B cell (primary cell): ENCODE measurements at regions not wholly inside any gene's neighbourhood (a gene's known extent, or its start where the extent isn't known, plus 50 kb on each side); places are given as distances from the start of the nearest gene placed in this dataset.

Source experiments
- ATAC-seq: fragments of 200-7000 bp; cut with Tn5 transposase; one replicate; pipeline ENCODE4 v1.10.0; 2021; ENCODE audit warnings: low read depth, mild to moderate bottlenecking, moderate number of reproducible peaks, moderate library complexity
- CTCF ChIA-PET: fragments of 350-600 bp; sonication (Branson Sonifier 250); formaldehyde crosslinking; loops from one replicate; lab custom pipeline; 2021; ENCODE audit warnings: antibody characterized with exemption, inconsistent platforms; lab: Charles Lee
- POLR2A ChIA-PET: fragments of 350-600 bp; sonication (Branson Sonifier 250); formaldehyde crosslinking; loops from one replicate; lab custom pipeline; 2021; ENCODE audit warnings: antibody characterized with exemption; lab: Charles Lee
- DNase-seq: peaks from one replicate; pipeline ENCODE4 v3.0.0; 2013
- H2AFZ ChIP-seq: 2 replicates; pipeline ENCODE4 v1.6.1; 2012; ENCODE audit warnings: mild to moderate bottlenecking, low read depth, low read length; ENCODE audit not compliant: insufficient read depth, poor library complexity, severe bottlenecking
- H3K27ac ChIP-seq, 2 donors: 1 replicate in 1 of 2; 2 replicates in 1 of 2; pipeline ENCODE4 v1.5.1; 2012 to 2013; ENCODE audit warnings: low read length in 2 of 2, mild to moderate bottlenecking in 2 of 2, moderate library complexity in 1 of 2
- H3K27me3 ChIP-seq, 4 experiments: fragments of 200-600 bp in 1 of 4; sonication (generic) in 1 of 4; replicated peaks in 1 of 4; 1 replicate in 2 of 4; 2 replicates in 2 of 4; pipeline versions ENCODE4 v1.6.1 to v1.7.0; 2013 to 2016; ENCODE audit warnings: low read length in 3 of 4, mild to moderate bottlenecking in 2 of 4, mixed read lengths in 1 of 4, moderate library complexity in 1 of 4; ENCODE audit not compliant: insufficient read depth in 4 of 4, control insufficient read depth in 3 of 4; ENCODE audit errors: control extremely low read depth in 1 of 4
- H3K36me3 ChIP-seq, 2 experiments: replicated peaks in 1 of 2; 1 replicate in 1 of 2; 2 replicates in 1 of 2; pipeline versions ENCODE4 v1.6.1 to v1.7.1; 2013; ENCODE audit warnings: low read length in 1 of 2; ENCODE audit not compliant: insufficient read depth in 2 of 2, control insufficient read depth in 1 of 2; ENCODE audit errors: control extremely low read depth in 1 of 2, extremely low read depth in 1 of 2
- H3K4me1 ChIP-seq, 2 donors: fragments of 200-600 bp in 1 of 2; sonication (generic) in 1 of 2; 1 replicate in 1 of 2; 2 replicates in 1 of 2; pipeline versions ENCODE4 v1.5.1 to v1.6.1; 2013 to 2017; ENCODE audit warnings: low read length in 2 of 2; ENCODE audit not compliant: control insufficient read depth in 2 of 2, insufficient read depth in 2 of 2
- H3K4me2 ChIP-seq: replicated peaks from 2 replicates; pipeline ENCODE3; 2012; ENCODE audit warnings: mild to moderate bottlenecking, low read depth, low read length; ENCODE audit not compliant: poor library complexity, severe bottlenecking
- H3K4me3 ChIP-seq, 5 experiments: fragments of 200-600 bp in 1 of 5; sonication (generic) in 1 of 5; 1 replicate in 3 of 5; 2 replicates in 2 of 5; pipeline versions ENCODE4 v1.5.1 to v1.7.0; 2011 to 2016; ENCODE audit warnings: low read length in 4 of 5, mild to moderate bottlenecking in 4 of 5, low read depth in 2 of 5, control low read depth in 1 of 5, moderate library complexity in 1 of 5; ENCODE audit not compliant: insufficient read depth in 1 of 5; ENCODE audit errors: control extremely low read depth in 1 of 5, extremely low read depth in 1 of 5
- H3K79me2 ChIP-seq: fragments of 200-600 bp; sonication (generic); one replicate; pipeline ENCODE4 v1.6.0; 2016; ENCODE audit warnings: low read length; ENCODE audit not compliant: control insufficient read depth, insufficient read depth
- H3K9ac ChIP-seq: fragments of 200-600 bp; sonication (generic); 2 replicates; pipeline ENCODE4 v1.6.1; 2017; ENCODE audit warnings: mild to moderate bottlenecking, low read length, moderate library complexity
- H3K9me3 ChIP-seq, 3 donors: one replicate each; pipeline versions ENCODE4 v1.6.1 to v1.7.1; 2013; ENCODE audit warnings: low read length in 2 of 3; ENCODE audit not compliant: control insufficient read depth in 2 of 3, insufficient read depth in 1 of 3; ENCODE audit errors: control extremely low read depth in 1 of 3
- H4K20me1 ChIP-seq: 2 replicates; pipeline ENCODE4 v1.6.0; 2012; ENCODE audit warnings: mild to moderate bottlenecking, low read length; ENCODE audit not compliant: insufficient read depth, control insufficient read depth, poor library complexity, severe bottlenecking
- H3K27ac Mint-ChIP-seq: one replicate; pipeline ENCODE4 v1.8.0; 2021; ENCODE audit warnings: mixed read lengths
- H3K27me3 Mint-ChIP-seq: one replicate; pipeline ENCODE4 v1.8.0; 2021; ENCODE audit warnings: mixed read lengths
- H3K4me1 Mint-ChIP-seq: one replicate; pipeline ENCODE4 v1.8.0; 2021; ENCODE audit warnings: mixed read lengths
- H3K4me3 Mint-ChIP-seq: one replicate; pipeline ENCODE4 v1.8.0; 2021; ENCODE audit warnings: mixed read lengths
- H3K9me3 Mint-ChIP-seq: one replicate; pipeline ENCODE4 v1.8.0; 2022; ENCODE audit warnings: mixed read lengths; ENCODE audit not compliant: insufficient read depth
- EZH2 ChIP-seq: IDR thresholded peaks from 2 replicates; pipeline ENCODE4 v1.6.1; 2012; ENCODE audit warnings: borderline replicate concordance, low read depth, mild to moderate bottlenecking, moderate library complexity, low read length; ENCODE audit not compliant: insufficient read depth, poor library complexity, severe bottlenecking
- WGBS: methylation state at CpG from one replicate; pipeline ENCODE4 v1.1.5; 2013; ENCODE audit warnings: missing lambda C conversion rate; ENCODE audit not compliant: insufficient coverage; 5-methylcytosine and 5-hydroxymethylcytosine counted together
- intact Hi-C: fragments of 100-400 bp; cut with micrococcal nuclease; formaldehyde crosslinking; loops from one replicate; pipeline ENCODE4 v1.10.0; 2022
- TF ChIP-seq, protein P1 (sequence below): fragments of 200-600 bp; IDR thresholded peaks from one replicate; pipeline ENCODE4 v1.8.0; 2022; ENCODE audit warnings: antibody characterized with exemption, mild to moderate bottlenecking

DNA sequence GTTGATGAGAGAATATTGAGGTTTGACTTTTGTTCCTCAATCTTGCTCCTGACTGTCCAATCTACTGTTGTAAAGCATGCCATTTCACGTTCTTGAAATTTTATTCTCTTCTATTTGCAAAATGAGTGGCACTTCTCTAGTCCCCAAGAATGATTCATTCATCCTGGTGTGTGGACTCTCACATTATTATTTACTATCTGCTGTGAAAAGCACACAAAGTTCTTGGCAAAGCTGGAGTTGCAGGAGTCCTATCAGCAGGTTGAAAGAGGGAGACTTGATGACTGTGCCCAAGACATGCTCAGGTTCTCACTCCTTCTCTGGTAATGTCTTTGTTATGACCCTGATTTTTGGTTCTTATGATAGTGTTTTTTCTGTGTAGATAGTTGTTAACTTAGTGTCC, 382.6 kb downstream of the DMRTA1 start:
- no peak overlapping the region for H3K4me3 ChIP-seq
- Mint-ChIP-seq H3K4me3 (no peak overlapping the region), H3K27me3 (no peaks in the 10 kb centered on the region), H3K4me1 (no peaks in the 10 kb centered on the region), H3K9me3 (peaks cover 2% of the 10 kb centered on the region), H3K27ac (no peak overlapping the region)
- intact Hi-C loops, result no loop called here
- H3K36me3 ChIP-seq, result no peaks in the 10 kb centered on the region
- CTCF ChIA-PET, result no interaction called here
- TF ChIP-seq EZH2, result no peak
- TF ChIP-seq, protein P1, sequence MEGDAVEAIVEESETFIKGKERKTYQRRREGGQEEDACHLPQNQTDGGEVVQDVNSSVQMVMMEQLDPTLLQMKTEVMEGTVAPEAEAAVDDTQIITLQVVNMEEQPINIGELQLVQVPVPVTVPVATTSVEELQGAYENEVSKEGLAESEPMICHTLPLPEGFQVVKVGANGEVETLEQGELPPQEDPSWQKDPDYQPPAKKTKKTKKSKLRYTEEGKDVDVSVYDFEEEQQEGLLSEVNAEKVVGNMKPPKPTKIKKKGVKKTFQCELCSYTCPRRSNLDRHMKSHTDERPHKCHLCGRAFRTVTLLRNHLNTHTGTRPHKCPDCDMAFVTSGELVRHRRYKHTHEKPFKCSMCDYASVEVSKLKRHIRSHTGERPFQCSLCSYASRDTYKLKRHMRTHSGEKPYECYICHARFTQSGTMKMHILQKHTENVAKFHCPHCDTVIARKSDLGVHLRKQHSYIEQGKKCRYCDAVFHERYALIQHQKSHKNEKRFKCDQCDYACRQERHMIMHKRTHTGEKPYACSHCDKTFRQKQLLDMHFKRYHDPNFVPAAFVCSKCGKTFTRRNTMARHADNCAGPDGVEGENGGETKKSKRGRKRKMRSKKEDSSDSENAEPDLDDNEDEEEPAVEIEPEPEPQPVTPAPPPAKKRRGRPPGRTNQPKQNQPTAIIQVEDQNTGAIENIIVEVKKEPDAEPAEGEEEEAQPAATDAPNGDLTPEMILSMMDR, result no peak
- no peak overlapping the region for H2AFZ ChIP-seq
- DNase-seq (no peak), ATAC-seq (no peak)
- no peak overlapping the region for H3K4me2 ChIP-seq
- no peak overlapping the region for H3K27ac ChIP-seq
- H3K9me3 ChIP-seq, result no peaks in the 10 kb centered on the region
- POLR2A ChIA-PET, result no interaction called here
- no peaks in the 10 kb centered on the region for H4K20me1 ChIP-seq
- no peak overlapping the region for H3K9ac ChIP-seq
- no peaks in the 10 kb centered on the region for H3K79me2 ChIP-seq
- WGBS, result no CpG with 5 or more reads among the region's 1 CpG
- no peaks in the 10 kb centered on the region for H3K4me1 ChIP-seq
- no peaks in the 10 kb centered on the region for H3K27me3 ChIP-seq

DNA sequence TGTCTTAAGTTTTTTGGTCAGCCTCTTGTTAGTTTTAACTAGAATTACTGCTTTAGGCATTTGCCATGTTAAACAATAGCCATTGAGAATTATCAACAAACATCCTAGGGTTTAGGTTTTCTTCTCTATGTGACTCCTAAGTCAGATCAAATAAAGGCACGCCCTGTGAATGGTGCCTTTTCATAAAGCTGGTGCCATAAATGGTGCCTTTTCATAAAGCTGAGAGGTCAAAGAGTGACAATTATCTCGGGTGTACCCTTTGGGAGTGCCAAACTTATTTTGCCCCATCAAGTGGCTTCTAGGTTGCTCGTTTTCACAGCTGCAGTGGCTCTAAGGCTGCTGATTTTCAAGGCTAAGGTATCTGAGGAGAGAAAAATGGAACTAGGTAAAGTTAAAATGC, 391.6 kb downstream of the DMRTA1 start:
- no peak overlapping the region for H3K4me2 ChIP-seq
- no peak overlapping the region for H2AFZ ChIP-seq
- no peaks in the 10 kb centered on the region for H3K27me3 ChIP-seq
- Mint-ChIP-seq H3K4me1 (no peaks in the 10 kb centered on the region), H3K4me3 (no peak overlapping the region), H3K27ac (no peak overlapping the region), H3K9me3 (no peaks in the 10 kb centered on the region), H3K27me3 (no peaks in the 10 kb centered on the region)
- POLR2A ChIA-PET, result no interaction called here
- 41% methylated on average over 3 of the region's 3 CpGs for WGBS
- intact Hi-C loops, result no loop called here
- no peaks in the 10 kb centered on the region for H3K79me2 ChIP-seq
- no peaks in the 10 kb centered on the region for H3K4me1 ChIP-seq
- H3K36me3 ChIP-seq, result no peaks in the 10 kb centered on the region
- H3K4me3 ChIP-seq, result no peak overlapping the region
- no peak overlapping the region for H3K27ac ChIP-seq
- CTCF ChIA-PET, result no interaction called here
- no peaks in the 10 kb centered on the region for H4K20me1 ChIP-seq
- no peak for DNase-seq
- TF ChIP-seq, protein P1, result no peak
- TF ChIP-seq EZH2, result no peak
- H3K9ac ChIP-seq, result no peak overlapping the region
- ATAC-seq, result no peak
- peaks cover 0 to 7% (median 0%) of the 10 kb centered on the region in 3 donors for H3K9me3 ChIP-seq
